Choroid plexus epithelial cell (primary cell): ENCODE measurements at regions not wholly inside any gene's neighbourhood (a gene's known extent, or its start where the extent isn't known, plus 50 kb on each side); places are given as distances from the start of the nearest gene placed in this dataset.

Source experiments
- DNase-seq: peaks from one replicate; pipeline ENCODE4 v3.0.0-alpha.2; 2010; ENCODE audit warnings: low read depth
- H3K4me3 ChIP-seq: 2 replicates; pipeline ENCODE4 v1.5.1; 2011; ENCODE audit warnings: low read depth, mild to moderate bottlenecking, control low read depth, low read length, moderate library complexity
- TF ChIP-seq, protein P1 (sequence below): conservative IDR thresholded peaks from 2 replicates; pipeline ENCODE4 v1.5.1; 2011; ENCODE audit warnings: low read depth, mild to moderate bottlenecking, control low read depth, inconsistent platforms, low read length, moderate library complexity

DNA sequence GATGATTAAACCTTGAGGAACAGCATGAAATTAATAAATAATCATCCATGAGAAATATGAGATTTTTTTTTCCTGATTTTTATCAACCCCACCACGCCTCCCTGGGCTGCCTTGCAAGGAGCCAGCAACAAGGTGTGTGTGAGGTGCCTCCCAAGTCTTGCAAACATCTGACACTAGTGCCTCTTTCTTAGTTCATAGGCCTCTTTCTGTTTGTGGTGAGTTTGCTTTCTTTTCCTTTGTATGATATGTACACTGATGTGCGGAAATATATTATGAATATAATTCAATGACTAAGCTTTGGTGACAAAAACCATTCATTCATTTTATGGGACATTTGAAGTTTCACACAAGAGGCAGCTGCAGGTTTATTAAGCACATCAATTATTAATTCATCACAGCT, 63.2 kb upstream of the SYNDIG1 start:
- DNase-seq, result no peak
- TF ChIP-seq, protein P1, sequence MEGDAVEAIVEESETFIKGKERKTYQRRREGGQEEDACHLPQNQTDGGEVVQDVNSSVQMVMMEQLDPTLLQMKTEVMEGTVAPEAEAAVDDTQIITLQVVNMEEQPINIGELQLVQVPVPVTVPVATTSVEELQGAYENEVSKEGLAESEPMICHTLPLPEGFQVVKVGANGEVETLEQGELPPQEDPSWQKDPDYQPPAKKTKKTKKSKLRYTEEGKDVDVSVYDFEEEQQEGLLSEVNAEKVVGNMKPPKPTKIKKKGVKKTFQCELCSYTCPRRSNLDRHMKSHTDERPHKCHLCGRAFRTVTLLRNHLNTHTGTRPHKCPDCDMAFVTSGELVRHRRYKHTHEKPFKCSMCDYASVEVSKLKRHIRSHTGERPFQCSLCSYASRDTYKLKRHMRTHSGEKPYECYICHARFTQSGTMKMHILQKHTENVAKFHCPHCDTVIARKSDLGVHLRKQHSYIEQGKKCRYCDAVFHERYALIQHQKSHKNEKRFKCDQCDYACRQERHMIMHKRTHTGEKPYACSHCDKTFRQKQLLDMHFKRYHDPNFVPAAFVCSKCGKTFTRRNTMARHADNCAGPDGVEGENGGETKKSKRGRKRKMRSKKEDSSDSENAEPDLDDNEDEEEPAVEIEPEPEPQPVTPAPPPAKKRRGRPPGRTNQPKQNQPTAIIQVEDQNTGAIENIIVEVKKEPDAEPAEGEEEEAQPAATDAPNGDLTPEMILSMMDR, result no peak
- H3K4me3 ChIP-seq, result no peak overlapping the region

DNA sequence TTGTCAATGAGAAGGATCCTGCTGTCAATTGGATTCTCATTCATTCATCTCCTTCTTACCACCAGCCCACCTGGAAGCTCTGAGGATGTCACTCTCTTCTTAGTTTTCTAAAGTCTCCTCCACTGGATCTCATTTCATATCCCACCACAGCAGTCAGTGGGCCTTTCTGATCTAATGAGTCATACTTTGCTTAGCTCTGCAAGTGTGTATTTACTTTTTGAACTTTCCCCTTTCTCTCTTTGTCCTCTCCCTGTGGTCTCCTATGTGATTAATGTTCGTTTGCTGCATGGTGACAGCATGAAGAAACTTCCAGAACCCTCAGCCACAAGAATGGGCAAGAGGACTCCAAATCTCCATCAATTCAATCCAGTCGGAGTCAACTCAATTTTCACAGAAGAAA, 63.6 kb upstream of the SYNDIG1 start:
- DNase-seq, result peak; percentile 20
- TF ChIP-seq, protein P1, result no peak
- no peak overlapping the region for H3K4me3 ChIP-seq

- peak; percentile 53 for DNase-seq
- TF ChIP-seq, protein P1, result no peak
- no peak overlapping the region for H3K4me3 ChIP-seq
Measured at GRCh38 chr20:24403406-24403805, 66.0 kb upstream of the SYNDIG1 start.

GRCh38 chr20:24402188-24402587, 67.2 kb upstream of the SYNDIG1 start:
- H3K4me3 ChIP-seq, result no peak overlapping the region
- no peak for DNase-seq
- TF ChIP-seq, protein P1, result no peak

- no peak for DNase-seq
- TF ChIP-seq, protein P1, result no peak
Measured at GRCh38 chr20:24395151-24395550, 74.3 kb upstream of the SYNDIG1 start.

DNA sequence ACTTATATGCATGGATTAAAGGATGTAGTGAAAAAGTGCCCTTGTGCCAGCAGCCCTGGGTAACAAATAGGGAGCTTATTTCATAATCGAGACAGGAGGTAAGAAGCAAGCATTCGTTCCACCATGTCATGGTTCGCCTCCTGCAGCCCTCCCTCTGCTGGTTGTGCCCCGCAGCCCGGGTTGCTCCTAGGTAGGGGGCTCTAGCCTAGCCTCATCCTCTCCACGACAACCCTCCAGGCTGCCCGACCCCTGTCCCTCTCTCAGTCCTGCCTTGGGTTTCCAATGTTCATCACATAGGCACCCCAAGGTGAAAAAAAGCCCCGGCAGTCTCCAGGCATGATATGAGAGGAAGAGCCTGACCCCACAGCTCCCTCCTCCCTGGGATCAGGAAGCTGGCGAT, 75.5 kb upstream of the SYNDIG1 start:
- TF ChIP-seq, protein P1, result no peak
- no peak for DNase-seq
- no peak overlapping the region for H3K4me3 ChIP-seq

More at GRCh38 chr20:24395151-24395550, 74.3 kb upstream of the SYNDIG1 start:
- H3K4me3 ChIP-seq, result no peak overlapping the region

- no peak overlapping the region for H3K4me3 ChIP-seq
- TF ChIP-seq, protein P1, result no peak
- DNase-seq, result no peak
Measured at GRCh38 chr20:24392612-24393011, 76.8 kb upstream of the SYNDIG1 start.
